CD4-positive, alpha-beta memory T cell (primary cell): ENCODE measurements at regions not wholly inside any gene's neighbourhood (a gene's known extent, or its start where the extent isn't known, plus 50 kb on each side); places are given as distances from the start of the nearest gene placed in this dataset.

Experiments used
- CTCF ChIA-PET: fragments of 350-600 bp; sonication (Branson Sonifier 250); formaldehyde crosslinking; loops from one replicate; lab custom pipeline; 2021; ENCODE audit warnings: inconsistent platforms; ENCODE audit not compliant: partially characterized antibody; lab: Charles Lee
- POLR2A ChIA-PET: fragments of 350-600 bp; sonication (Branson Sonifier 250); formaldehyde crosslinking; loops from one replicate; lab custom pipeline; 2021; ENCODE audit not compliant: partially characterized antibody; lab: Charles Lee
- DNase-seq, 5 donors: peaks; one replicate each; pipeline versions ENCODE4 v3.0.0 to v3.0.0-alpha.2; 2020 to 2022; ENCODE audit warnings: mixed read lengths in 1 of 5
- H3K27ac ChIP-seq: one replicate; pipeline ENCODE4 v1.7.0; 2013; ENCODE audit warnings: low read depth, low read length
- H3K27me3 ChIP-seq: 2 replicates; pipeline ENCODE4 v1.7.0; 2013; ENCODE audit warnings: mild to moderate bottlenecking, low read length, moderate library complexity; ENCODE audit not compliant: insufficient read depth
- H3K36me3 ChIP-seq: 2 replicates; pipeline ENCODE4 v1.7.0; 2013; ENCODE audit warnings: mild to moderate bottlenecking, low read length, moderate library complexity; ENCODE audit not compliant: insufficient read depth
- H3K4me1 ChIP-seq: 2 replicates; pipeline ENCODE4 v1.7.0; 2013; ENCODE audit warnings: mild to moderate bottlenecking, low read length, moderate library complexity; ENCODE audit not compliant: insufficient read depth
- H3K4me3 ChIP-seq, 2 donors: one replicate each; pipeline ENCODE4 v1.7.0; 2013; ENCODE audit warnings: low read length in 2 of 2, mild to moderate bottlenecking in 1 of 2
- H3K9me3 ChIP-seq, 2 donors: one replicate each; pipeline ENCODE4 v1.7.0; 2013; ENCODE audit warnings: low read length in 2 of 2, control low read depth in 1 of 2; ENCODE audit not compliant: control insufficient read depth in 1 of 2
- H3K27ac Mint-ChIP-seq, 7 donors: one replicate each; pipeline ENCODE4 v1.8.0; 2020 to 2021; ENCODE audit warnings: mixed read lengths in 7 of 7, mild to moderate bottlenecking in 6 of 7, inconsistent platforms in 3 of 7, moderate library complexity in 3 of 7
- H3K27me3 Mint-ChIP-seq, 2 donors: one replicate each; pipeline ENCODE4 v1.8.0; 2020 to 2021; ENCODE audit warnings: mixed read lengths in 2 of 2
- H3K36me3 Mint-ChIP-seq, 2 donors: one replicate each; pipeline ENCODE4 v1.8.0; 2020 to 2021; ENCODE audit warnings: mixed read lengths in 2 of 2, inconsistent platforms in 1 of 2, mild to moderate bottlenecking in 1 of 2
- H3K4me1 Mint-ChIP-seq, 4 donors: one replicate each; pipeline ENCODE4 v1.8.0; 2020 to 2021; ENCODE audit warnings: mixed read lengths in 4 of 4, mild to moderate bottlenecking in 1 of 4
- H3K4me3 Mint-ChIP-seq, 8 donors: one replicate each; pipeline ENCODE4 v1.8.0; 2020 to 2021; ENCODE audit warnings: mixed read lengths in 8 of 8, mild to moderate bottlenecking in 7 of 8, moderate library complexity in 6 of 8, inconsistent platforms in 3 of 8
- H3K9me3 Mint-ChIP-seq, 8 donors: one replicate each; pipeline ENCODE4 v1.8.0; 2020 to 2021; ENCODE audit warnings: mixed read lengths in 8 of 8, mild to moderate bottlenecking in 5 of 8, inconsistent platforms in 3 of 8, moderate library complexity in 1 of 8
- intact Hi-C: fragments of 100-400 bp; cut with micrococcal nuclease; formaldehyde crosslinking; loops from one replicate; pipeline ENCODE4 v1.15.1; 2023

GRCh38 chr4:181693517-181693916 is 549.7 kb upstream of the TENM3 start:
- H3K4me1 ChIP-seq = no peaks in the 10 kb centered on the region
- H3K27me3 Mint-ChIP-seq = no peaks in the 10 kb centered on the region
- H3K4me1 Mint-ChIP-seq = no peaks in the 10 kb centered on the region
- CTCF ChIA-PET = no interaction called here
- no peak for DNase-seq
- H3K9me3 ChIP-seq = no peaks in the 10 kb centered on the region
- no peak overlapping the region for H3K27ac ChIP-seq
- no peaks in the 10 kb centered on the region for H3K27me3 ChIP-seq
- POLR2A ChIA-PET = no interaction called here
- no peak overlapping the region for H3K4me3 ChIP-seq
- no peaks in the 10 kb centered on the region for H3K36me3 Mint-ChIP-seq
- H3K4me3 Mint-ChIP-seq = no peak overlapping the region
- H3K27ac Mint-ChIP-seq = no peak overlapping the region
- H3K36me3 ChIP-seq = no peaks in the 10 kb centered on the region
- intact Hi-C loops = no loop called here
- H3K9me3 Mint-ChIP-seq = peaks cover 0 to 14% (median 3%) of the 10 kb centered on the region in 8 donors

- no peak for DNase-seq
- no peak overlapping the region for H3K4me3 Mint-ChIP-seq
- Histone ChIP-seq H3K9me3 (no peaks in the 10 kb centered on the region), H3K27me3 (no peaks in the 10 kb centered on the region), H3K27ac (no peak overlapping the region), H3K4me3 (no peak overlapping the region), H3K4me1 (no peaks in the 10 kb centered on the region), H3K36me3 (no peaks in the 10 kb centered on the region)
- ChIA-PET CTCF (no interaction called here), POLR2A (no interaction called here)
- no peaks in the 10 kb centered on the region for H3K4me1 Mint-ChIP-seq
- intact Hi-C loops = no loop called here
- no peaks in the 10 kb centered on the region for H3K27me3 Mint-ChIP-seq
- H3K27ac Mint-ChIP-seq = no peak overlapping the region
- H3K36me3 Mint-ChIP-seq = no peaks in the 10 kb centered on the region
- peaks cover 0 to 14% (median 2%) of the 10 kb centered on the region in 8 donors for H3K9me3 Mint-ChIP-seq
Observed at GRCh38 chr4:181698221-181698620, 545.0 kb upstream of the TENM3 start.

- no peak overlapping the region for H3K27ac ChIP-seq
- POLR2A ChIA-PET = no interaction called here
- H3K27me3 Mint-ChIP-seq = no peaks in the 10 kb centered on the region
Observed at GRCh38 chr4:181701214-181701613, 542.0 kb upstream of the TENM3 start.

GRCh38 chr4:181701894-181702293 is 541.3 kb upstream of the TENM3 start:
- H3K27ac Mint-ChIP-seq = no peak overlapping the region

More at GRCh38 chr4:181701214-181701613, 542.0 kb upstream of the TENM3 start:
- intact Hi-C loops = no loop called here
- Mint-ChIP-seq H3K9me3 (peaks cover 0 to 18% (median 1%) of the 10 kb centered on the region in 8 donors), H3K36me3 (no peaks in the 10 kb centered on the region), H3K4me3 (no peak overlapping the region), H3K4me1 (no peaks in the 10 kb centered on the region), H3K27ac (no peak overlapping the region)
- Histone ChIP-seq H3K4me1 (no peaks in the 10 kb centered on the region), H3K9me3 (no peaks in the 10 kb centered on the region), H3K4me3 (no peak overlapping the region), H3K36me3 (no peaks in the 10 kb centered on the region), H3K27me3 (no peaks in the 10 kb centered on the region)
- CTCF ChIA-PET = no interaction called here
- no peak for DNase-seq

GRCh38 chr4:181702864-181703495 is 540.2 kb upstream of the TENM3 start:
- Histone ChIP-seq H3K36me3 (no peaks in the 10 kb centered on the region), H3K4me1 (no peaks in the 10 kb centered on the region), H3K4me3 (no peak overlapping the region), H3K27ac (no peak overlapping the region), H3K27me3 (no peaks in the 10 kb centered on the region), H3K9me3 (no peaks in the 10 kb centered on the region)
- POLR2A ChIA-PET = no interaction called here
- no peak overlapping the region for H3K4me3 Mint-ChIP-seq
- DNase-seq = no peak
- H3K9me3 Mint-ChIP-seq = peaks cover 0 to 13% (median 0%) of the 10 kb centered on the region in 8 donors
- no peak overlapping the region for H3K27ac Mint-ChIP-seq
- H3K27me3 Mint-ChIP-seq = no peaks in the 10 kb centered on the region
- no peaks in the 10 kb centered on the region for H3K4me1 Mint-ChIP-seq
- H3K36me3 Mint-ChIP-seq = no peaks in the 10 kb centered on the region
- intact Hi-C loops = no loop called here
- CTCF ChIA-PET = no interaction called here

More at GRCh38 chr4:181701894-181702293, 541.3 kb upstream of the TENM3 start:
- no peak overlapping the region for H3K4me3 ChIP-seq
- no peaks in the 10 kb centered on the region for H3K36me3 ChIP-seq
- Mint-ChIP-seq H3K9me3 (peaks cover 0 to 16% (median under 1%) of the 10 kb centered on the region in 8 donors), H3K36me3 (no peaks in the 10 kb centered on the region), H3K4me1 (no peaks in the 10 kb centered on the region), H3K4me3 (no peak overlapping the region), H3K27me3 (no peaks in the 10 kb centered on the region)
- intact Hi-C loops = no loop called here
- H3K27me3 ChIP-seq = no peaks in the 10 kb centered on the region
- H3K9me3 ChIP-seq = no peaks in the 10 kb centered on the region
- POLR2A ChIA-PET = no interaction called here
- CTCF ChIA-PET = no interaction called here
- no peak for DNase-seq
- H3K4me1 ChIP-seq = no peaks in the 10 kb centered on the region
- H3K27ac ChIP-seq = no peak overlapping the region

- no peak overlapping the region for H3K27ac Mint-ChIP-seq
- ChIA-PET POLR2A (no interaction called here), CTCF (interaction anchor here (0.9 kb wide), 1 partner anchor 146 kb away, joined by 3 read pairs; no protein-coding TSS in a partner anchor)
- Histone ChIP-seq H3K4me3 (no peak overlapping the region), H3K36me3 (no peaks in the 10 kb centered on the region), H3K27me3 (no peaks in the 10 kb centered on the region), H3K27ac (no peak overlapping the region), H3K9me3 (peaks cover 0 to 5% of the 10 kb centered on the region in 2 donors), H3K4me1 (no peaks in the 10 kb centered on the region)
- DNase-seq = no peak
- H3K36me3 Mint-ChIP-seq = no peaks in the 10 kb centered on the region
- intact Hi-C loops = no loop called here
- no peaks in the 10 kb centered on the region for H3K27me3 Mint-ChIP-seq
- peaks cover 0 to 17% (median 11%) of the 10 kb centered on the region in 8 donors for H3K9me3 Mint-ChIP-seq
- H3K4me3 Mint-ChIP-seq = no peak overlapping the region
- no peaks in the 10 kb centered on the region for H3K4me1 Mint-ChIP-seq
Observed at GRCh38 chr4:181710143-181710542, 533.1 kb upstream of the TENM3 start.

- CTCF ChIA-PET = no interaction called here
- Histone ChIP-seq H3K36me3 (no peaks in the 10 kb centered on the region), H3K27me3 (no peaks in the 10 kb centered on the region), H3K27ac (no peak overlapping the region), H3K9me3 (peaks cover 0 to 5% of the 10 kb centered on the region in 2 donors), H3K4me1 (no peaks in the 10 kb centered on the region), H3K4me3 (no peak overlapping the region)
- Mint-ChIP-seq H3K27ac (no peak overlapping the region), H3K4me1 (no peaks in the 10 kb centered on the region), H3K9me3 (peaks cover 0 to 17% (median 10%) of the 10 kb centered on the region in 8 donors), H3K36me3 (no peaks in the 10 kb centered on the region), H3K27me3 (no peaks in the 10 kb centered on the region), H3K4me3 (no peak overlapping the region)
- POLR2A ChIA-PET = no interaction called here
- no peak for DNase-seq
- intact Hi-C loops = no loop called here
Observed at GRCh38 chr4:181711387-181711786, 531.8 kb upstream of the TENM3 start.
